ENCODE measurements at regions not wholly inside any gene's neighbourhood (a gene's known extent, or its start where the extent isn't known, plus 50 kb on each side); places are given as distances from the start of the nearest gene placed in this dataset.
A peak's percentile ranks its signal among the peaks of the same experiment; 100 is the strongest.

DNA sequence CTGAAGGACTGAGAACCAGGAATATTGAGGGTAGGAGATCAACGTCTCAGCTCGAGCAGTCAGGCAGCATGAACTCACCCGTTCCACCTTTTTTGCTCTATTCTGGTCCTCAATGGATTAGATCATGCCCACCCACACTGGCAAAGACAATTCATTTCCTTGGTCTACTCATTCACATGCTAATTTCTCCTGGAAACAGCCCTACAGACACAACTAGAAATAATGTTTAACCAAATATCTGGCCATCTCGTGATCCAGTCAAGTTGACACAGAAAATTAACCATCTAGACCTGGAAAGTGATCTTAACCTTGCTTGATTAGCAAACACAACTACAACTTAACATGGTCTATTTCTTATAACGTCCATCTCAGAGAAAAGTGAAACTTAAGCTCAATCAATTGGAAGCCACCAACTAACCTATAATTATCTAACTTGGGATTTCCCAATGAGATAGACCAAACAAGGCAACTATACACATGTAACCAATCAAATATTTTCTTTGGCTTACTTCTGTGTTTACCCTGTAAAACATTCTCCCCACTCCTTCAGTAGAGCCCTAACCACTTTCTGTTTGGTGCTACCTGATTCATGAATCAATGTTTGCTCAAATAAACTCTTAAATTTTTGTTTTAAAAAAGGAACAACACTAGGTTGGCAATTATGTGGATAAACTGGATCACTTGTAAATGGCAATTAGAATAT lies 69.7 kb upstream of the MAMLD1 start:
- Histone ChIP-seq H3K4me3 (ENCODE audit: low read depth, low read length) (no peak overlapping the region), H3K27me3 (ENCODE audit: control insufficient read depth, insufficient read depth, low read length) (no peaks in the 10 kb centered on the region), H3K36me3 (ENCODE audit: control insufficient read depth, insufficient read depth, low read length) (no peaks in the 10 kb centered on the region)
- DNase-seq (ENCODE audit: low read depth) (peak; percentile 2), FAIRE-seq (no peak)
- TF ChIP-seq, protein P1, sequence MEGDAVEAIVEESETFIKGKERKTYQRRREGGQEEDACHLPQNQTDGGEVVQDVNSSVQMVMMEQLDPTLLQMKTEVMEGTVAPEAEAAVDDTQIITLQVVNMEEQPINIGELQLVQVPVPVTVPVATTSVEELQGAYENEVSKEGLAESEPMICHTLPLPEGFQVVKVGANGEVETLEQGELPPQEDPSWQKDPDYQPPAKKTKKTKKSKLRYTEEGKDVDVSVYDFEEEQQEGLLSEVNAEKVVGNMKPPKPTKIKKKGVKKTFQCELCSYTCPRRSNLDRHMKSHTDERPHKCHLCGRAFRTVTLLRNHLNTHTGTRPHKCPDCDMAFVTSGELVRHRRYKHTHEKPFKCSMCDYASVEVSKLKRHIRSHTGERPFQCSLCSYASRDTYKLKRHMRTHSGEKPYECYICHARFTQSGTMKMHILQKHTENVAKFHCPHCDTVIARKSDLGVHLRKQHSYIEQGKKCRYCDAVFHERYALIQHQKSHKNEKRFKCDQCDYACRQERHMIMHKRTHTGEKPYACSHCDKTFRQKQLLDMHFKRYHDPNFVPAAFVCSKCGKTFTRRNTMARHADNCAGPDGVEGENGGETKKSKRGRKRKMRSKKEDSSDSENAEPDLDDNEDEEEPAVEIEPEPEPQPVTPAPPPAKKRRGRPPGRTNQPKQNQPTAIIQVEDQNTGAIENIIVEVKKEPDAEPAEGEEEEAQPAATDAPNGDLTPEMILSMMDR (IDR thresholded peaks at IDR 0.05; ENCODE audit: insufficient read depth, low read length, severe bottlenecking): no peak

DNA sequence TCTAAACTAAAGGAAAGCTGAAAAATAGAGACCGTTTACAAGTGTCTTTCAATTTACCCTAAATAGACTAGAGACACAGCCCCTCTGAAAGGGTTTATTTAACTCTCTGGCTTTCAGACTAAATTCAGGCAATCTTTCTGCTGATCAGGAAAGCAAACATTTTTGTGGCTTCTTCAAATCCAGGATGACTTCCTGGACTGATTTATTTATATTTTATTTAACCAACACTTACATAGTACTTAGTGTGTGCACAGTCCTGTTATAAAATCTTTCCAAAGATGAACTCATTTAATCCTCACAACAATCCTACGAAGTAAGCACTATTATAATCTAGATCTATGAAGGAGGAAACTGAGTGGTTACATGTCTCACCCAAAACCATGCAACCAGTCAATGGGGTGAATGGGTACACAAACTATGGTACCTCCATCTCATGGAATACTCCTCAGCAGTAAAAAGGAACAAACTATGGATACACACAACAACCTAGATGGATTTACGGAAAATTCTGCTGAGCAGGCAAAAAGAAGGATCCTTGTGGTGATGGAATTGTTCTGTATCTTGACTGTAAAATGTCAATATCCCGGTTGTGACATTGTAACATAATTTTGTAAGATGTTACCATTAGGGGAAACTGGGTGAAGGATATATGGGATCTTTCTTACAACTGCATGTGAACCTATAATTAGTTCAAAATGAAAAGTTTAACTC lies 64.1 kb upstream of the MAMLD1 start:
- TF ChIP-seq, protein P1 (IDR thresholded peaks at IDR 0.05; ENCODE audit: insufficient read depth, low read length, severe bottlenecking): no peak
- Histone ChIP-seq H3K27me3 (ENCODE audit: control insufficient read depth, insufficient read depth, low read length) (no peaks in the 10 kb centered on the region), H3K4me3 (ENCODE audit: low read depth, low read length) (no peak overlapping the region), H3K36me3 (ENCODE audit: control insufficient read depth, insufficient read depth, low read length) (no peaks in the 10 kb centered on the region)
- DNase-seq (ENCODE audit: low read depth) (no peak), FAIRE-seq (no peak)

DNA sequence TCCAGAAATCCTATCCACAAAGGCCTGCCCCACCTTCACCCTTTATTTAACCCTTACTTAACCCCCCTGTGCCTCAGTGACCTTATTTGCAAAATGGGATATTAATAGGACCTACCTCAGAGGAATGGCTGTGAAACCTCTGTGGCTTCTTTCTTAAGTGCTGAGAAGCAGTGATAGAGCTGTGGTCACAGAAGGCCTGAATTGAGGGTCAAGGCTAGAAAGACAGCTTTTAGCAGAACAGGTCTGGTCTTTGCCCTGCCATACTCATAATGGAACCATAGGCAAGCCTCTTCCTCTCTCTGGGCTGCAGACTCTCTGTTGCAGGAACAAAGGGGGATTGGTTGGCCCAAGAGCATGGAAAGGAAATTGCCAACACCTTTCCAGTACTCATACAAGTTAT lies 63.5 kb upstream of the MAMLD1 start:
- H3K4me3 ChIP-seq (ENCODE audit: low read depth, low read length): no peak overlapping the region
- no peaks in the 10 kb centered on the region for H3K36me3 ChIP-seq (ENCODE audit: control insufficient read depth, insufficient read depth, low read length)
- no peaks in the 10 kb centered on the region for H3K27me3 ChIP-seq (ENCODE audit: control insufficient read depth, insufficient read depth, low read length)
- DNase-seq (ENCODE audit: low read depth) (no peak), FAIRE-seq (no peak)
- TF ChIP-seq, protein P1 (IDR thresholded peaks at IDR 0.05; ENCODE audit: insufficient read depth, low read length, severe bottlenecking): no peak

DNA sequence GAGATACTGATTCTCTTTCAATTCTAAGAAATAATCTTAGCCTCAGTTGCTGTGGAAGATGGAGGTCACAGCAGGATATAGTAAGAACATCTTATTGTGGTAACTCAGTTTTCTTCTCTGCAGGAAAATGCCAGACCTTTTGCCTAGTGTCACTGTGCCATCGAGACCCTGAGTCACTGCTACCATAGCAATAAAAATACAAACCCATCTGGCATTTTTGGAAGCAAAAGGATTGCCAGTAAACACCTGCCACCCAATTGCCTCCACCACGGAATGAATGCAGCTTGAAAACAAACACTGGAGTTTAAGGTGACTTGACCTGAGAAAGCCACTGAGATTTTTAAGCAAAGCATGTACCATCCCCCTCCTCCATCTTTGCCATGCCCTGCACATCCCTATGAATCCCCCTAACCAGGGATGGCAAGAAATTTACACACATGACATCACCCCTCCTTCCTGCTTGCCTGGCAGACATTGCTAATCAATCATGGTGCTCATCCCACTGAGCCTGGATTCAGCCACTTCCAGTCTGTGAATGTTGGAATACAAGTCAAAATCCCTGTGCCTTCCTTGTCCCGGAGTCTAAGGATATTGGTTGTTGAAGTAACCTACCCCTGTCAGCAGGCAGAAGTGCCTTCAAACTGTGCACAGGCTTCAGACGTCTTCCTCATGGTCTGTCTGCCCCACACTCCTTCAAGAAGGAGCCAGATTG lies 59.6 kb upstream of the MAMLD1 start:
- Histone ChIP-seq H3K4me3 (ENCODE audit: low read depth, low read length) (no peak overlapping the region), H3K36me3 (ENCODE audit: control insufficient read depth, insufficient read depth, low read length) (no peaks in the 10 kb centered on the region), H3K27me3 (ENCODE audit: control insufficient read depth, insufficient read depth, low read length) (no peaks in the 10 kb centered on the region)
- DNase-seq (ENCODE audit: low read depth) (no peak), FAIRE-seq (no peak)
- TF ChIP-seq, protein P1 (IDR thresholded peaks at IDR 0.05; ENCODE audit: insufficient read depth, low read length, severe bottlenecking): no peak

DNA sequence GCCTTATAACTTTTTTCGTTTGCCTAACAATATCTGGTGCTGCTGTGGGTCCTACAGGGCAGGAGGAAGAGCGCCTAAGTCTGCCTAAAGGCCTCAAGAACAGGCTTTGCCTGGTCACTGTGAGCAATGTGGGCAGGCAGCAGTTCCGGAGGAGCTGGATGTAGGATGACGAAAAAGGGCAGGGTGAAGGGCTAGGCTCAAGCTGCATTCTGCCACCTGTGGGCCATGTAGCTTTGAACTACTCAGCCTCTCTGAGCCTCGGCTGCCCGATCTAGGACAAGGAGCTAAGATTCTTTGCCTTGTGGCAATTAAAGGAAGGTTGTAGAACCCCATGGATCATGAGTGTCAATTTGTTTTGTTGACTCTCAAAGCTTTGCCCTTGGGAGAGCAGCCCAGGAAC lies 57.1 kb upstream of the MAMLD1 start:
- no peak overlapping the region for H3K4me3 ChIP-seq (ENCODE audit: low read depth, low read length)
- peak; percentile 23 for FAIRE-seq
- TF ChIP-seq, protein P1 (IDR thresholded peaks at IDR 0.05; ENCODE audit: insufficient read depth, low read length, severe bottlenecking): no peak
- H3K36me3 ChIP-seq (ENCODE audit: control insufficient read depth, insufficient read depth, low read length): no peaks in the 10 kb centered on the region
- H3K27me3 ChIP-seq (ENCODE audit: control insufficient read depth, insufficient read depth, low read length): no peaks in the 10 kb centered on the region
- no peak for DNase-seq (ENCODE audit: low read depth)

Data from bronchial epithelial cell (primary cell).